22Rv1 (cell line): ENCODE measurements at regions not wholly inside any gene's neighbourhood (a gene's known extent, or its start where the extent isn't known, plus 50 kb on each side); places are given as distances from the start of the nearest gene placed in this dataset.
"Not testable (repeated sequence)": the region's sequence is repeated elsewhere in the genome, so short reads cannot be mapped to it uniquely, and the experiment has no call there.

Experiments
- ZFX ChIP-seq: fragments of 450-650 bp; IDR thresholded peaks from 2 replicates; pipeline ENCODE4 v1.6.1; 2017; ENCODE audit warnings: antibody characterized with exemption, borderline replicate concordance
- TF ChIP-seq, protein P1 (sequence below): fragments of 450-650 bp; IDR thresholded peaks from 2 replicates; pipeline ENCODE4 v1.5.1; 2017; ENCODE audit warnings: mild to moderate bottlenecking

- TF ChIP-seq, protein P1, sequence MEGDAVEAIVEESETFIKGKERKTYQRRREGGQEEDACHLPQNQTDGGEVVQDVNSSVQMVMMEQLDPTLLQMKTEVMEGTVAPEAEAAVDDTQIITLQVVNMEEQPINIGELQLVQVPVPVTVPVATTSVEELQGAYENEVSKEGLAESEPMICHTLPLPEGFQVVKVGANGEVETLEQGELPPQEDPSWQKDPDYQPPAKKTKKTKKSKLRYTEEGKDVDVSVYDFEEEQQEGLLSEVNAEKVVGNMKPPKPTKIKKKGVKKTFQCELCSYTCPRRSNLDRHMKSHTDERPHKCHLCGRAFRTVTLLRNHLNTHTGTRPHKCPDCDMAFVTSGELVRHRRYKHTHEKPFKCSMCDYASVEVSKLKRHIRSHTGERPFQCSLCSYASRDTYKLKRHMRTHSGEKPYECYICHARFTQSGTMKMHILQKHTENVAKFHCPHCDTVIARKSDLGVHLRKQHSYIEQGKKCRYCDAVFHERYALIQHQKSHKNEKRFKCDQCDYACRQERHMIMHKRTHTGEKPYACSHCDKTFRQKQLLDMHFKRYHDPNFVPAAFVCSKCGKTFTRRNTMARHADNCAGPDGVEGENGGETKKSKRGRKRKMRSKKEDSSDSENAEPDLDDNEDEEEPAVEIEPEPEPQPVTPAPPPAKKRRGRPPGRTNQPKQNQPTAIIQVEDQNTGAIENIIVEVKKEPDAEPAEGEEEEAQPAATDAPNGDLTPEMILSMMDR: not testable (repeated sequence)
- TF ChIP-seq ZFX: not testable (repeated sequence)
Observed at GRCh38 chrX:9405635-9406034, 59.2 kb upstream of the TBL1X start.
